ENCODE measurements at regions not wholly inside any gene's neighbourhood (a gene's known extent, or its start where the extent isn't known, plus 50 kb on each side); places are given as distances from the start of the nearest gene placed in this dataset.

DNA sequence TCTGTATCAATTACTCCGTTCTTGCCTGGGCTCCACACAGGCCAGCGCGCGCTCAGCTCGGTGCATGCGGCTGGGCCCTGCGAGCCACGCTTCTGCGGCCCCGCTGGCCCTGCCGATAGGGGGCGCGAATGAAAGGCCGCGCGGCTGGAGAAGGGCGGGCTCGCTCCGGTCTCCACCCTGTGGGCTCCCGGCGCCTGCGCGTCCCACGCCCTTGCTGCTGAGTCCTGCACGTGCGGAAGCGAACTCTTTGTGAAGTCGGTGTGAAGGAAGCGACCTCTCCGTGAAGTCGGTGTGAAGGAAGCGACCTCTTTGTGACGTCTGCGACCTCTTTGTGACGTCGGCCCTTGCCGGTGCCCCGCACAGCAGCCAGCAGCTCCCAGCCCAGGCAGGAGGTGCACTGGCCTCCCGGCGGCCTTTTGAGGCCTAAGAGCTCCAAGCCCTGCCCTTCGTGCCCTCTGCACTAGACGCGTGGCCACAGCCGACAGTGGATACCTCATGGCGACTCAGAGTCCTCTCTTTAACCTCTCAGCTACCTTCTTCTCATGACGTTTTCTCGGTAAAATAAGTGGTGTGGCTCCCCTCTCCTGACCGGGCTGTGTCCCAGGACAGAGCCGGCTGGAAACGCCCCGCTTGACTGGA, 391.9 kb upstream of the RAB6C start:
- H3K4me3 ChIP-seq (ENCODE audit: low read depth, low read length) = no peak overlapping the region
- TF ChIP-seq, protein P1, sequence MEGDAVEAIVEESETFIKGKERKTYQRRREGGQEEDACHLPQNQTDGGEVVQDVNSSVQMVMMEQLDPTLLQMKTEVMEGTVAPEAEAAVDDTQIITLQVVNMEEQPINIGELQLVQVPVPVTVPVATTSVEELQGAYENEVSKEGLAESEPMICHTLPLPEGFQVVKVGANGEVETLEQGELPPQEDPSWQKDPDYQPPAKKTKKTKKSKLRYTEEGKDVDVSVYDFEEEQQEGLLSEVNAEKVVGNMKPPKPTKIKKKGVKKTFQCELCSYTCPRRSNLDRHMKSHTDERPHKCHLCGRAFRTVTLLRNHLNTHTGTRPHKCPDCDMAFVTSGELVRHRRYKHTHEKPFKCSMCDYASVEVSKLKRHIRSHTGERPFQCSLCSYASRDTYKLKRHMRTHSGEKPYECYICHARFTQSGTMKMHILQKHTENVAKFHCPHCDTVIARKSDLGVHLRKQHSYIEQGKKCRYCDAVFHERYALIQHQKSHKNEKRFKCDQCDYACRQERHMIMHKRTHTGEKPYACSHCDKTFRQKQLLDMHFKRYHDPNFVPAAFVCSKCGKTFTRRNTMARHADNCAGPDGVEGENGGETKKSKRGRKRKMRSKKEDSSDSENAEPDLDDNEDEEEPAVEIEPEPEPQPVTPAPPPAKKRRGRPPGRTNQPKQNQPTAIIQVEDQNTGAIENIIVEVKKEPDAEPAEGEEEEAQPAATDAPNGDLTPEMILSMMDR (IDR thresholded peaks at IDR 0.05; ENCODE audit: control insufficient read depth, extremely low read depth, insufficient read depth) = no peak
- DNase-seq (ENCODE audit: low read depth) = no peak

DNA sequence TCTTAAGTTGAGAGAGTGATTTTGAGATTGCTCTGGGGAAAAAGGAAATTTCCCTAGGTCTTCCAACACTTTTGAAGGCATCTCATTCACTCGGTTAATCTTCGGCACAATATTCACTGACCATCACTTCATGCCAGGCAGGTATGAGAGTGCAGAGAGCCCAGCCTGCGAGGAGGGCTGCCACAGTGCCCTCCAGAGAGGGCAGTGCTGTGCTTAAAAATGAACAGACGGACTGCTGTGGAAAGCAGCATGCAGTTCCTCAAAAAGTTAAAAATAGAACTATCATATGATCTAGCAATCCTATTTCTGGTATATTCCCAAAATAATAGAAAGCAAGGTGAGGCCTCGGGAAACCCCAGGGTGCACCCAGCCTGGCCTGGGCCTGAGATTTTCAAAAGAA, 374.9 kb upstream of the RAB6C start:
- no peak for DNase-seq (ENCODE audit: low read depth)
- no peak overlapping the region for H3K4me3 ChIP-seq (ENCODE audit: low read depth, low read length)
- TF ChIP-seq, protein P1 (IDR thresholded peaks at IDR 0.05; ENCODE audit: control insufficient read depth, extremely low read depth, insufficient read depth) = no peak

DNA sequence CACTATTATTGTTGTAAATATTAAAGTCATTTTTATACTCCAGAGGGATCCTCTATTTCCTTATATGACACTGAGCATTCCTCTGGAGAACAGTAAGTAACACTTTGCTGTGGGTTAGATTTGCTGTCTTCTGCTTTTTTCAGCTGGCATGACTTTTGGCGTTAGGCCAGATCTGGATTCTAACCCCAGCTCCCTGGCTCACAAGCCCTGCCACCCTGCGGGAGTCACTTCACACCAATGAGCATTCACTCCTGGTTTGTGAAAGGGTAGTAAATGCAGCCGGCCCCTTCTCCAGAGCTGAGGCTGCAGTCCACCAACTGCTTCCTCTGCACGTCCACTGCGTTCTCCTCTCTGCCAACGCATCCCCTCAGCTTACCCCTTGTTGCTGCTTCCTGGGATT, 373.8 kb upstream of the RAB6C start:
- H3K4me3 ChIP-seq (ENCODE audit: low read depth, low read length) = no peak overlapping the region
- DNase-seq (ENCODE audit: low read depth) = no peak
- TF ChIP-seq, protein P1 (IDR thresholded peaks at IDR 0.05; ENCODE audit: control insufficient read depth, extremely low read depth, insufficient read depth) = no peak

DNA sequence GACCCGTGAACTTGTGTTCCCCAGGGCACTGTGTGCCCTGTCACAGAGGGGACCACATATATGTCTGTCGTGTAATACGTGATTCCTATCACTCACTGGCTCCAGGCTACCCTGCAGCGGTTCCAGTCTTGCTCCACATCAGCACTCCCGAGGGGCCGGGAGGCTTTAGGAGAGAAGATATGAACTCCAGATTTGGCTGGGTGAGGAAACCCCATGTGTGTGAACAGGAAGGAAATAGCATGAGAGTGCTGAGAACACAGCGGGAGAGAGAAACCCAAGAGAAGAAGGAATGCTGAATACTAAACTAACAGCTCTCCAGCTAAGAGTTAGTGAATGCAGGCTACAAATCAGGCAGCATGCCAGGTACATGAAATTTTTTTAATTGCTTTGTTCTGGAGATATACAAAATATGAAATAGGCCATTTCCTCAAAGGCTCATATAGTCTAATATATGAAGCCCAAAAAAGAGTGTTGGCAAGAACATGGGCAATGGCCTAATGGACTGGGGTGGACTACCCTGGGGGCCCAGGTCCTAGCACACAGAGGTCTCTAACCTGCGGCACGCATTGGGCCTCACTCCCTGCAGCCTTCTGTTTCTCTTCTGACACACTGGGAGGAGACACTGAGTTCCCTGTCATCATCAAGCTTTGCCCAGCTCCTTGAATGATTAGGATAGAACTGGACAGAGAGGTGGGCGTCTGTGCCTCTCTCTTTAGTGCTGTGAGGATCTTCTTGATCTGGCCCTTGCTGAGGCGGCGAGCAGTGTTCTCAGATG, 372.8 kb upstream of the RAB6C start:
- DNase-seq (ENCODE audit: low read depth) = no peak
- no peak overlapping the region for H3K4me3 ChIP-seq (ENCODE audit: low read depth, low read length)
- TF ChIP-seq, protein P1 (IDR thresholded peaks at IDR 0.05; ENCODE audit: control insufficient read depth, extremely low read depth, insufficient read depth) = no peak

DNA sequence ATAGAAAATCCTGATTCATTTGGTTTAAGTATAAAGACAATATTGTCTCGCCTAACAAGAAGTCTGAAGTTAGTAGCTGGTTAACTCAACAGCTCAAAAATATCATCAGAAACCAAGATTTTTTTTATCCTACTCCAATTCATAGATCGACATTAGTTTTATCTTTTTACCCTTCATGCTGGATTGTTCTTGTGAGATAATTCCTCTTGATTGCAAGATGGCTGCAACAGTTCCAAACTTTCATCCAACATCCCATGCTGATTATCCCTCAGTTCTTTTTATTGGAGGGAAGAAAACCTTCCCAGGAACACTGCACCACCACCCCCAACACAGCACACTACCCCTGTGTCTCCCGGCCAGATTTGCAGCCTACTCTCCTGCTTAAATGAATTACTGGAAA, 370.2 kb upstream of the RAB6C start:
- no peak for DNase-seq (ENCODE audit: low read depth)
- TF ChIP-seq, protein P1 (IDR thresholded peaks at IDR 0.05; ENCODE audit: control insufficient read depth, extremely low read depth, insufficient read depth) = no peak
- no peak overlapping the region for H3K4me3 ChIP-seq (ENCODE audit: low read depth, low read length)

DNA sequence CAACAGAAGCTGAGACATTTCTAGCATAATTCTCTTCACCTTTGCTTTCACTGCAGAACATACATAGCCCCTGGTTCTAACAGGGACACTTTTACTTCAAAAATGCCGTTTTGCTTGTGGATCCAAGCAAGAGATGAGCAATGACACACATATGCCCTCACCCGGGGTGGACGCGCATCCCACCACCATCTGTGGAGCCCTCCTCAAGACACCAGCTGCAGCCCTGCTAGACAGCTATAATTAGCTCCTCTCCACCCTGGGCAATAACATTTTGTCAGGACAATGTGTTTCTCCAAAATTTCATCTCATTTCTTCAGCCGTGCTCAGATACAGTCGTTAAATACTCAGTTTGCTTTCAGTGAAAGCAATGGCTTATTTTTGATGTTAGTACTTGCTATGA, 368.7 kb upstream of the RAB6C start:
- H3K4me3 ChIP-seq (ENCODE audit: low read depth, low read length) = no peak overlapping the region
- TF ChIP-seq, protein P1 (IDR thresholded peaks at IDR 0.05; ENCODE audit: control insufficient read depth, extremely low read depth, insufficient read depth) = no peak
- DNase-seq (ENCODE audit: low read depth) = no peak

Measured in LNCaP clone FGC (cell line).